Prostate gland (tissue), 2 donors: ENCODE measurements at regions not wholly inside any gene's neighbourhood (a gene's known extent, or its start where the extent isn't known, plus 50 kb on each side); places are given as distances from the start of the nearest gene placed in this dataset.

Experiments
- DNase-seq: peaks from one replicate; pipeline ENCODE4 v3.0.0-alpha.2; 2019; ENCODE audit warnings: low spot score
- H3K27ac ChIP-seq, 2 donors: fragments of 200-600 bp; sonication (generic); 2 replicates each; pipeline ENCODE4 v1.5.1; 2017 to 2019
- H3K27me3 ChIP-seq: fragments of 200-600 bp; sonication (generic); replicated peaks from 2 replicates; pipeline ENCODE4 v1.5.1; 2019; ENCODE audit not compliant: insufficient read depth
- H3K36me3 ChIP-seq, 2 donors: fragments of 200-600 bp; sonication (generic); 1 replicate in 1 of 2; 2 replicates in 1 of 2; pipeline versions ENCODE4 v1.5.1 to v1.8.1; 2017 to 2019
- H3K4me1 ChIP-seq: fragments of 200-600 bp; sonication (generic); replicated peaks from 2 replicates; pipeline ENCODE4 v1.5.1; 2019
- H3K4me3 ChIP-seq, 2 donors: fragments of 200-600 bp; sonication (generic); 2 replicates each; pipeline ENCODE4 v1.5.1; 2017 to 2019
- H3K9me3 ChIP-seq: fragments of 200-600 bp; sonication (generic); 2 replicates; pipeline ENCODE4 v1.5.1; 2017
- POLR2A ChIP-seq: fragments of 450-650 bp; IDR thresholded peaks from one replicate; pipeline ENCODE4 v1.6.1; 2016; ENCODE audit warnings: antibody characterized with exemption, mild to moderate bottlenecking
- POLR2AphosphoS5 ChIP-seq: sonication (generic); formaldehyde crosslinking; IDR thresholded peaks from one replicate; pipeline ENCODE4 v1.6.1; 2017; ENCODE audit warnings: antibody characterized with exemption
- WGBS: methylation state at CpG from one replicate; pipeline ENCODE4 v1.1.5; 2018; 5-methylcytosine and 5-hydroxymethylcytosine counted together
- intact Hi-C: fragments of 100-400 bp; cut with DNase I; formaldehyde crosslinking; loops from one replicate; pipeline ENCODE4 v1.14.2; 2022
- TF ChIP-seq, protein P1 (sequence below), 4 experiments: fragments of 200-600 bp in 2 of 4; fragments of 450-650 bp in 2 of 4; sonication (generic) in 2 of 4; IDR thresholded peaks; 1 replicate in 3 of 4; 2 replicates in 1 of 4; pipeline ENCODE4 v1.5.1; 2016 to 2019; ENCODE audit warnings: antibody characterized with exemption in 4 of 4, mild to moderate bottlenecking in 2 of 4, moderate library complexity in 2 of 4

GRCh38 chr10:111367531-111367930 is 290.7 kb downstream of the ADRA2A start:
- H3K36me3 ChIP-seq = no peaks in the 10 kb centered on the region
- H3K9me3 ChIP-seq = no peaks in the 10 kb centered on the region
- DNase-seq = no peak
- 79% methylated on average over 2 of the region's 2 CpGs for WGBS
- H3K4me3 ChIP-seq = no peak overlapping the region
- no peak overlapping the region for H3K27ac ChIP-seq
- H3K4me1 ChIP-seq = no peaks in the 10 kb centered on the region
- intact Hi-C loops = no loop called here
- no peaks in the 10 kb centered on the region for H3K27me3 ChIP-seq
- TF ChIP-seq POLR2A = no peak
- TF ChIP-seq, protein P1, sequence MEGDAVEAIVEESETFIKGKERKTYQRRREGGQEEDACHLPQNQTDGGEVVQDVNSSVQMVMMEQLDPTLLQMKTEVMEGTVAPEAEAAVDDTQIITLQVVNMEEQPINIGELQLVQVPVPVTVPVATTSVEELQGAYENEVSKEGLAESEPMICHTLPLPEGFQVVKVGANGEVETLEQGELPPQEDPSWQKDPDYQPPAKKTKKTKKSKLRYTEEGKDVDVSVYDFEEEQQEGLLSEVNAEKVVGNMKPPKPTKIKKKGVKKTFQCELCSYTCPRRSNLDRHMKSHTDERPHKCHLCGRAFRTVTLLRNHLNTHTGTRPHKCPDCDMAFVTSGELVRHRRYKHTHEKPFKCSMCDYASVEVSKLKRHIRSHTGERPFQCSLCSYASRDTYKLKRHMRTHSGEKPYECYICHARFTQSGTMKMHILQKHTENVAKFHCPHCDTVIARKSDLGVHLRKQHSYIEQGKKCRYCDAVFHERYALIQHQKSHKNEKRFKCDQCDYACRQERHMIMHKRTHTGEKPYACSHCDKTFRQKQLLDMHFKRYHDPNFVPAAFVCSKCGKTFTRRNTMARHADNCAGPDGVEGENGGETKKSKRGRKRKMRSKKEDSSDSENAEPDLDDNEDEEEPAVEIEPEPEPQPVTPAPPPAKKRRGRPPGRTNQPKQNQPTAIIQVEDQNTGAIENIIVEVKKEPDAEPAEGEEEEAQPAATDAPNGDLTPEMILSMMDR (IDR thresholded peaks at IDR 0.05) = no peak
- no peak for TF ChIP-seq POLR2AphosphoS5

DNA sequence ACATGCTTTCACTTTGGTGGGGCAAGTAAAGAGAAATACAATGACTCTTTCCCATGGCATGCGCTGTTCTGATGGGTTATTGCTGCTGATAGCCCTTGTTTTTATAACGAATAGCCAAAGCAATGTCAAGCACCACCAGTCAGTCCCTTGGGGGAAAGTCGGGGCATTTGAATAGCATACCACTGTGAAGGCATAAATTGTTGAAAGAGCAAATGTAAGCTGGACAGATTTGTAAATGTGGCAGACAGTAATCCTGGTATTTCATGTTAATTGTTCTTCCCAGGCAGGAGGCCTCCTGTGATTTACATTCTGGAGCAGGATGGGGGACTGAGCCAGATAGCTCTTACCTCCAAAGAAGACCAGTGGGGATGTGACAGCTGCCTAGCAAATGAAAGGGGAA is 293.3 kb downstream of the ADRA2A start:
- DNase-seq = no peak
- no peaks in the 10 kb centered on the region for H3K27me3 ChIP-seq
- no peaks in the 10 kb centered on the region for H3K9me3 ChIP-seq
- no peaks in the 10 kb centered on the region for H3K4me1 ChIP-seq
- TF ChIP-seq POLR2AphosphoS5 (no peak), POLR2A (no peak)
- TF ChIP-seq, protein P1 (IDR thresholded peaks at IDR 0.05) = no peak
- WGBS = 44% methylated on average over 3 of the region's 3 CpGs
- H3K4me3 ChIP-seq = no peak overlapping the region
- no peaks in the 10 kb centered on the region for H3K36me3 ChIP-seq
- no peak overlapping the region for H3K27ac ChIP-seq
- intact Hi-C loops = no loop called here

GRCh38 chr10:111373696-111374095 is 296.9 kb downstream of the ADRA2A start:
- no peak overlapping the region for H3K4me3 ChIP-seq
- H3K27ac ChIP-seq = no peak overlapping the region
- H3K36me3 ChIP-seq = no peaks in the 10 kb centered on the region
- no peaks in the 10 kb centered on the region for H3K4me1 ChIP-seq
- H3K27me3 ChIP-seq = no peaks in the 10 kb centered on the region
- no peak for DNase-seq
- no peaks in the 10 kb centered on the region for H3K9me3 ChIP-seq
- intact Hi-C loops = no loop called here
- TF ChIP-seq, protein P1 (IDR thresholded peaks at IDR 0.05) = no peak
- TF ChIP-seq POLR2AphosphoS5 (no peak), POLR2A (no peak)
- WGBS = 52% methylated on average over 1 of the region's 1 CpG

DNA sequence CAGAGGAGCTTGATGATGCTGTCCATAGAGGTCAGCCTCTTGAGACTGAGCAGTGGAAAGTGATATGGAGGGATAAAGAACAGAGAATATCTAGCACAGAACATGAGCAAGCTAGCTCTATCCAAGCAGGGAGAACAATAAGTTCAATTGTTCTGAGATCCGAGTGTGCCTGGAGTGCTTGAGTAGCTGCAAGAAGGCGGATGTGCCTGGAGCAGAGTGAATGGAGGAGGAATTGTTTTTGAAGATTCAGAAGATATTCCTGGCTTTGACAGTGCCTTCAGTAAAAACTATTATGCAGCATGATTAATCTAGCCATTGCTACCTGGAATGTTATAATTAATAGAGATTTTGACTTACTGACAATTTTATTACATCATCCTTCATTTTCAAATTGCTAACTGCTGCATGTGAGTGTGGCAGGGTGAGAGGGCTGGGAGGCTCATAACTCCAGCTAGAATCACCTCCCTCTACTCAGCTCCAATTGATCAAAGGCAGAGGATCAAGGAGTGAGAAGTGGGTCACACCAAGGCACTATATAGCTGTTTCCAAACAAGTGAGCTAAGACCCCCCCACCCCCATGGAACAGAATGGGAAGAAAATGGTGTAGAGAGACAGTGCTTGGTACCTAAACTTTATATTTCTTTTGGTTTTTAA is 302.8 kb downstream of the ADRA2A start:
- TF ChIP-seq POLR2A (no peak), POLR2AphosphoS5 (no peak)
- TF ChIP-seq, protein P1 (IDR thresholded peaks at IDR 0.05) = no peak

DNA sequence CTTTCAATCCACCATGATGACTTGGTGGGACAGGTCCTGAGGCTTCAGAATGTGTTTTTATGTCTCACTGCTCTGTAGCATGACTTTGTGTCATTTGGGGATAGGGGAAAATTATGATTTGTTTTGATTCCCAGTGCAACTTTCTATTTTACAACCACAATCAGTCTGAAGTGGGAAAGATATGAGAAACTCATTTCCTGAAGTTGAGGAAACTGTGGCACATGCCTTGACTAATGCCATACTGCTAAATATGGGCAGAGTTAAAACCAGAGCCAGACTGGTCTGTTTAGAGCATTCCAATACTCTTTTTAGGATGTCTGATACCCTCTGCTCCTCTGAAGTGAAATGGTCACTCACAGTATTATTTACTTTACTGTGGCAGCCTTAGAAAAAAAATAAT is 307.7 kb downstream of the ADRA2A start:
- Histone ChIP-seq H3K9me3 (no peaks in the 10 kb centered on the region), H3K27ac (no peak overlapping the region), H3K4me1 (no peaks in the 10 kb centered on the region), H3K4me3 (no peak overlapping the region), H3K36me3 (no peaks in the 10 kb centered on the region), H3K27me3 (no peaks in the 10 kb centered on the region)
- DNase-seq = no peak
- intact Hi-C loops = no loop called here
- TF ChIP-seq POLR2A = no peak
- no peak for TF ChIP-seq POLR2AphosphoS5
- TF ChIP-seq, protein P1 (IDR thresholded peaks at IDR 0.05) = no peak

More for the DNA sequence above, 302.8 kb downstream of the ADRA2A start:
- Histone ChIP-seq H3K36me3 (no peaks in the 10 kb centered on the region), H3K4me1 (no peaks in the 10 kb centered on the region), H3K27me3 (no peaks in the 10 kb centered on the region), H3K27ac (no peak overlapping the region), H3K9me3 (no peaks in the 10 kb centered on the region), H3K4me3 (no peak overlapping the region)
- intact Hi-C loops = no loop called here
- 67% methylated on average over 2 of the region's 2 CpGs for WGBS
- DNase-seq = no peak
